ENCODE measurements at regions not wholly inside any gene's neighbourhood (a gene's known extent, or its start where the extent isn't known, plus 50 kb on each side); places are given as distances from the start of the nearest gene placed in this dataset.
"Not testable (repeated sequence)": the region's sequence is repeated elsewhere in the genome, so short reads cannot be mapped to it uniquely, and the experiment has no call there.

DNA sequence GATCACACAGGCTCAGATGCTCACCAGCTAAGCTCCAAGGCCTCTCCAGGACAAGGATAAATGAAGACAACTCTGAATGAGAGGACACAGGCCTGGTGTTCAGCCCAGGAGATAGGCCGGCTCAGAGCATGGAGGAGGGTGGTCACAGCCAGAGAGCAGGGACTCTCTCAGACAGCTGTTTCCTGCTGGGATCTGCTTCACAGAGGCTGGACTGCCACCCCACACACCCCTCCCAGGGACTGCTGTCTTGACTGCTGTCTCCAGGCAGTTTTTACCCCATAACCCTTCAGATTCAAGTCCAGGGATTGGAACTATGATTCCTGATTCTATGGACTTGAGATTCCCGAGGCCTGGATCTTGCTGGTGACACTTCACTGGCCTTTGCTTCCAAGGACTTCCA lies 89.0 kb downstream of the SMIM20 start:
- H3K36me3 ChIP-seq (ENCODE audit: control insufficient read depth, insufficient read depth, low read length), result no peaks in the 10 kb centered on the region
- H3K4me3 ChIP-seq (ENCODE audit: extremely low read depth, insufficient read depth, low read length, poor library complexity, severe bottlenecking), result no peak overlapping the region
- H3K4me1 ChIP-seq (ENCODE audit: control insufficient read depth, insufficient read depth, low read length, poor library complexity, severe bottlenecking), result peaks cover 16% of the 10 kb centered on the region
- H3K9me3 ChIP-seq (ENCODE audit: control insufficient read depth, low read length), result peaks cover 7% of the 10 kb centered on the region
- 94 to 100% methylated on average over 1 to 2 of the region's 2 CpGs for WGBS, 2 experiments (ENCODE audit: insufficient coverage in 2 of 2)
- no peak overlapping the region for H3K27ac ChIP-seq (ENCODE audit: low read depth, low read length, severe bottlenecking)

DNA sequence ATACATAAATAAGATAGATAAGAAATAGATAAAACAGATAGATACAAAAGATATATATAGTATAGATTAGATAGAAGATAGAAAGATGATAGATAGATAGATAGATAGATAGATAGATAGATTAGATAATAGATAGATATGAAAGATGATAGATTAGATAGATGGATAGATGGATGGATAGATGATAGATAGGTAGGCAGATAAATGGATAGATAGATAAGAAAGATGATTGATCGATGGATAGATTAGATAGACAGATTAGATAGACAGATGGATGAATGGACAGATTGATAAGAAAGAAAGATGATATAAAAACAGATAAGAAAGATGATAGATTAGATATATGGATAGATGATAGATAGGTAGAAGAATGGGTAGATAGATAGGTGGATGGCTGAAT lies 90.3 kb downstream of the SMIM20 start:
- no peak overlapping the region for H3K27ac ChIP-seq (ENCODE audit: low read depth, low read length, severe bottlenecking)
- no peaks in the 10 kb centered on the region for H3K36me3 ChIP-seq (ENCODE audit: control insufficient read depth, insufficient read depth, low read length)
- WGBS, 2 experiments (ENCODE audit: insufficient coverage in 2 of 2), result 93 to 94% methylated on average over 1 of the region's 1 CpG
- peaks cover 16% of the 10 kb centered on the region for H3K4me1 ChIP-seq (ENCODE audit: control insufficient read depth, insufficient read depth, low read length, poor library complexity, severe bottlenecking)
- peaks cover 7% of the 10 kb centered on the region for H3K9me3 ChIP-seq (ENCODE audit: control insufficient read depth, low read length)
- no peak overlapping the region for H3K4me3 ChIP-seq (ENCODE audit: extremely low read depth, insufficient read depth, low read length, poor library complexity, severe bottlenecking)

DNA sequence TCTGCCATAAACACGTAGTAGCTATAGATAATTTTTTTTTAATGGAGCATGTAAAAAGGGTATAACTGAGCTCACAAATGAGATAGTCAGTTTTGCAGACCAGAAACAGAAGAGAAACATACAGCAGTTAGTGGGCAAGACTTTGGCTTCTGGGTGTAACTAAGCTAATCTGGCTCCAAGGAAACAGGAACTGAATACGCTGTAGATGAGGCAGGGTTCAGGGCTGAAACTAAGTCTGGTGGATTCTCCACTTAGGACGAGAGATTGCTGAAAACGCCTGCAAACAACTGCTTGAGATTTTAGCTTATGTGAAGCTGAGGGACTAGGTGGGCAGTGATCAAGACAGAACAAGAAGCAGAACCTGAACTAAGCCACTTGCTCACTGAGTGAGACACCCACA lies 91.7 kb downstream of the SMIM20 start:
- Histone ChIP-seq H3K36me3 (ENCODE audit: control insufficient read depth, insufficient read depth, low read length) (no peaks in the 10 kb centered on the region), H3K4me3 (ENCODE audit: extremely low read depth, insufficient read depth, low read length, poor library complexity, severe bottlenecking) (no peak overlapping the region), H3K27ac (ENCODE audit: low read depth, low read length, severe bottlenecking) (no peak overlapping the region), H3K9me3 (ENCODE audit: control insufficient read depth, low read length) (peaks cover 7% of the 10 kb centered on the region), H3K4me1 (ENCODE audit: control insufficient read depth, insufficient read depth, low read length, poor library complexity, severe bottlenecking) (peaks cover 11% of the 10 kb centered on the region)
- WGBS, 2 experiments (ENCODE audit: insufficient coverage in 2 of 2), result 60 to 88% methylated on average over 1 to 3 of the region's 4 CpGs

DNA sequence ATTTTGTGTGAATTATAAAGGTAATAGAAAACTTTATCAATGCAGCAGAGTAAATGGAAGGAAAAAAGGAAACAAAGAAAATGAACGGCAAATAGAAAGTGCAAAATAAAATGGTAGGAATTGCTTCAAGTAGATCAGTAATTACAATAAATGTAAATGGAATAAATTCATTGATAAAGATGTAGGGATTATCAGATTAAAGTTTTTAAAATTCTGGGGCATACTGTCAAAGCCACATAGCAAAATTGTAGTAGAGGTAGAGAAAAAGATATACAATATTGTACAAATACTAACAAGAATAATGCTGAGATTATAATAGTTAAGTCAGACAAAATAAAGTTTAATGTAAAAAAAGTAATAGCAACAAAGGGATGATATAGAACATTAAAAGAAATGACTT lies 94.7 kb downstream of the SMIM20 start:
- Histone ChIP-seq H3K9me3 (ENCODE audit: control insufficient read depth, low read length) (peaks cover 4% of the 10 kb centered on the region), H3K4me1 (ENCODE audit: control insufficient read depth, insufficient read depth, low read length, poor library complexity, severe bottlenecking) (no peaks in the 10 kb centered on the region), H3K36me3 (ENCODE audit: control insufficient read depth, insufficient read depth, low read length) (no peaks in the 10 kb centered on the region), H3K4me3 (ENCODE audit: extremely low read depth, insufficient read depth, low read length, poor library complexity, severe bottlenecking) (no peak overlapping the region), H3K27ac (ENCODE audit: low read depth, low read length, severe bottlenecking) (no peak overlapping the region)
- WGBS, 2 experiments (ENCODE audit: insufficient coverage in 2 of 2), result 0% methylated on average over 1 of the region's 1 CpG

GRCh38 chr4:26009502-26009901 lies 95.5 kb downstream of the SMIM20 start:
- no peak overlapping the region for H3K27ac ChIP-seq (ENCODE audit: low read depth, low read length, severe bottlenecking)
- WGBS, 2 experiments (ENCODE audit: insufficient coverage in 2 of 2), result no CpG with 5 or more reads among the region's 3 CpGs
- H3K9me3 ChIP-seq (ENCODE audit: control insufficient read depth, low read length), result peaks cover 4% of the 10 kb centered on the region
- no peak overlapping the region for H3K4me3 ChIP-seq (ENCODE audit: extremely low read depth, insufficient read depth, low read length, poor library complexity, severe bottlenecking)
- H3K4me1 ChIP-seq (ENCODE audit: control insufficient read depth, insufficient read depth, low read length, poor library complexity, severe bottlenecking), result no peaks in the 10 kb centered on the region
- no peaks in the 10 kb centered on the region for H3K36me3 ChIP-seq (ENCODE audit: control insufficient read depth, insufficient read depth, low read length)

- WGBS, 2 experiments (ENCODE audit: insufficient coverage in 2 of 2), result no CpG with 5 or more reads among the region's 2 CpGs
- H3K36me3 ChIP-seq (ENCODE audit: control insufficient read depth, insufficient read depth, low read length), result no peaks in the 10 kb centered on the region
- H3K4me1 ChIP-seq (ENCODE audit: control insufficient read depth, insufficient read depth, low read length, poor library complexity, severe bottlenecking), result peaks cover 2% of the 10 kb centered on the region
- H3K27ac ChIP-seq (ENCODE audit: low read depth, low read length, severe bottlenecking), result no peak overlapping the region
- peaks cover 4% of the 10 kb centered on the region for H3K9me3 ChIP-seq (ENCODE audit: control insufficient read depth, low read length)
- H3K4me3 ChIP-seq (ENCODE audit: extremely low read depth, insufficient read depth, low read length, poor library complexity, severe bottlenecking), result no peak overlapping the region
Observed at GRCh38 chr4:26010304-26010703, 96.3 kb downstream of the SMIM20 start.

DNA sequence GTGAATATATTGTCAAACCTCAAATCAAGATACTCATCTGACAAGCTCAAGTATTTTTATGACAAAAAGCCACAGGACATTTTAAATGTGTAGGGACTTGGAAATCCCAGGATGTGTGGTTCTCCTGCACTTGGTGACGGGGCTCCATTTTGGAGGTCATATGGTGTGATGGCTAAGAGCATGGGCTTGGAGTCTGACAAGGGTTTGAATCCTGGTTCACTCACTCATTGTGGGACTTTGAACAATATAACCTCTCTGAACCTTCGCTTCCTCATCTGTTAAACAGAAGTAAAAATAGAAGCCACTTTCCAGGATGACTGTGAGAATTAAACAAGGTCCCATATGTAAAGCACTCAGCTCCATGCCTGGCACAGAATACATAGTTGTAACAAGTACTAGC lies 99.6 kb downstream of the SMIM20 start:
- WGBS, 2 experiments (ENCODE audit: insufficient coverage in 2 of 2), result 0% methylated on average over 1 of the region's 2 CpGs; no CpG with 5 or more reads in 1 of the 2 experiments
- H3K9me3 ChIP-seq (ENCODE audit: control insufficient read depth, low read length), result no peaks in the 10 kb centered on the region
- no peak overlapping the region for H3K27ac ChIP-seq (ENCODE audit: low read depth, low read length, severe bottlenecking)
- H3K4me3 ChIP-seq (ENCODE audit: extremely low read depth, insufficient read depth, low read length, poor library complexity, severe bottlenecking), result no peak overlapping the region
- peaks cover 3% of the 10 kb centered on the region for H3K4me1 ChIP-seq (ENCODE audit: control insufficient read depth, insufficient read depth, low read length, poor library complexity, severe bottlenecking)
- no peaks in the 10 kb centered on the region for H3K36me3 ChIP-seq (ENCODE audit: control insufficient read depth, insufficient read depth, low read length)

GRCh38 chr4:26015133-26015651 lies 101.2 kb downstream of the SMIM20 start:
- Histone ChIP-seq H3K4me3 (ENCODE audit: extremely low read depth, insufficient read depth, low read length, poor library complexity, severe bottlenecking) (no peak overlapping the region), H3K36me3 (ENCODE audit: control insufficient read depth, insufficient read depth, low read length) (no peaks in the 10 kb centered on the region), H3K4me1 (ENCODE audit: control insufficient read depth, insufficient read depth, low read length, poor library complexity, severe bottlenecking) (peaks cover 3% of the 10 kb centered on the region), H3K27ac (ENCODE audit: low read depth, low read length, severe bottlenecking) (no peak overlapping the region), H3K9me3 (ENCODE audit: control insufficient read depth, low read length) (no peaks in the 10 kb centered on the region)
- WGBS, 2 experiments (ENCODE audit: insufficient coverage in 2 of 2), result 80 to 100% methylated on average over 3 to 7 of the region's 7 CpGs

DNA sequence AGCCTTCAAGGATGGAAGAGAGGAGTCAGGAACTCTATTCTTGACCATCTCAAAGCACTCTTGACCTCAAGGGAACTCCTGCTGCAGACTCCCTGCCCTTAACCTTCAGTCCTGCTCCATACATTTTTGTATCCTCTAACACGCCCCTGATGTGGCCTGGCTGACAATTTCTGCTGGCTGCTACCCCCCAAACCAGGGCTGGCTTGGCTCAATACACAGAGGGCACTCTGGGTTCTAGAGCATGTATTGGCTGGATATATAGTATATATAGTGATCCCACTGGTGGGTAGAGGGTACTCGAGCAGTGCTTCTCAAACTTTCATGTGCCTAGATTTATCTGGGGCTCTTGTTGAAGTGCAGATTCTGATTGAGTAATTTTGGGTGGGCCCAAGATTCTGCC lies 101.9 kb downstream of the SMIM20 start:
- 82 to 88% methylated on average over 2 of the region's 2 CpGs for WGBS, 2 experiments (ENCODE audit: insufficient coverage in 2 of 2)
- Histone ChIP-seq H3K4me3 (ENCODE audit: extremely low read depth, insufficient read depth, low read length, poor library complexity, severe bottlenecking) (no peak overlapping the region), H3K4me1 (ENCODE audit: control insufficient read depth, insufficient read depth, low read length, poor library complexity, severe bottlenecking) (peaks cover 3% of the 10 kb centered on the region), H3K9me3 (ENCODE audit: control insufficient read depth, low read length) (no peaks in the 10 kb centered on the region), H3K27ac (ENCODE audit: low read depth, low read length, severe bottlenecking) (no peak overlapping the region), H3K36me3 (ENCODE audit: control insufficient read depth, insufficient read depth, low read length) (no peaks in the 10 kb centered on the region)

DNA sequence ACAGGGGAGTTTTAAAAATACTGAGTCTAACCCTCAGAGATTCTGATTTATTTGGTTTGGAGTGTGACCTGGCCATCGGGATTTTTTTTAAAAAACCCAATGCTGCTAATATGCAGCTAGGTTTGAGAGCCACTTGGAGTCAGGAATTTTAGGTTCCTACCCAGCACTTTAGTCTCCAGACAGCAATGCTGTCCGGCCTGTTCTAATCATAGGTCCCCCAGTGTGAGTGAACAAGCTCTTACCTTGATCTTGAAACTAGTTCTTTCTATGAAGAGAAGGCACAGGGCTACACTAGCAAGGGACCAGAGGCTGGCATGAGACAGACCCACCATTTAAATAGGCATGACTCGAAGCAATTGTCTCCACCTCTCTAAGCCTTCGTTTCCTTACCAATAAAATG lies 103.5 kb downstream of the SMIM20 start:
- Histone ChIP-seq H3K27ac (ENCODE audit: low read depth, low read length, severe bottlenecking) (no peak overlapping the region), H3K4me3 (ENCODE audit: extremely low read depth, insufficient read depth, low read length, poor library complexity, severe bottlenecking) (no peak overlapping the region), H3K4me1 (ENCODE audit: control insufficient read depth, insufficient read depth, low read length, poor library complexity, severe bottlenecking) (peaks cover 9% of the 10 kb centered on the region), H3K36me3 (ENCODE audit: control insufficient read depth, insufficient read depth, low read length) (no peaks in the 10 kb centered on the region), H3K9me3 (ENCODE audit: control insufficient read depth, low read length) (no peaks in the 10 kb centered on the region)
- WGBS, 2 experiments (ENCODE audit: insufficient coverage in 2 of 2), result 50 to 67% methylated on average over 1 to 2 of the region's 4 CpGs

DNA sequence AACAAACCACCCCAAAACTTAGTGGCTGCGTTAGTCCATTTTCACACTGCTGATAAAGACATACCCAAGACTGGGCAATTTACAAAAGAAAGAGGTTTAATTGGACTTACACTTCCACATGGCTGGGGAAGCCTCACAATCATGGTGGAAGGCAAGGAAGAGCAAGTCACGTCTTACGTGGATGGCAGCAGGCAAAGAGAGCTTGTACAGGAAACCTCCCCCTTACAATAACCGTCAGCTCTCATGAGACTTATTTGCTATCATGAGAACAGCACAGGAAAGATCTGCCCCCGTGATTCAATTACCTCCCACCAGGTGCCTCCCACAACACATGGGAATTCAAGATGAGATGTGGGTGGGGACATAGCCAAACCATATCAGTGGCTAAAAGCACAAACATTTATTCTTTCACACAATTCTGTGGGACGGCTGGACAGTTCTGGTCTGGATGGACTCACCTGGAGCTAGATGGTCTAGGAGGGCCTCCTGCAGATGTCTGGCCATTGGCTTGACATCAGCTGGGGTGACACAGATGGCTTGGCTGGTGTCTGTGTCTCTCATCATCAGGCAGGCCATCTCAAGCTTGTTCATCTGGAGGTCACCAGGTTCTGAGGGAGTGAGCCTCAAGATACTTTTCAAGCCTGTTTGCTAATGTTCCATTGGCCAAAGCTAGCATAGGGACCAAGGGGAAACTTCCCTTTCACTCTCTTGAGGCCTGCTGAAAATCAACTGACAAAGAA lies 104.1 kb downstream of the SMIM20 start:
- H3K36me3 ChIP-seq (ENCODE audit: control insufficient read depth, insufficient read depth, low read length); H3K27ac ChIP-seq (ENCODE audit: low read depth, low read length, severe bottlenecking); H3K9me3 ChIP-seq (ENCODE audit: control insufficient read depth, low read length); H3K4me3 ChIP-seq (ENCODE audit: extremely low read depth, insufficient read depth, low read length, poor library complexity, severe bottlenecking): not testable (repeated sequence)
- 77 to 84% methylated on average over 3 to 4 of the region's 6 CpGs for WGBS, 2 experiments (ENCODE audit: insufficient coverage in 2 of 2)
- peaks cover 14% of the 10 kb centered on the region for H3K4me1 ChIP-seq (ENCODE audit: control insufficient read depth, insufficient read depth, low read length, poor library complexity, severe bottlenecking)
